Stimulated activated CD8-positive, alpha-beta memory T cell treated with anti-CD3 and anti-CD28 coated beads, Interleukin-7, amount 100 ng/mL, for 48 hours (primary cell): ENCODE measurements at regions not wholly inside any gene's neighbourhood (a gene's known extent, or its start where the extent isn't known, plus 50 kb on each side); places are given as distances from the start of the nearest gene placed in this dataset.

ENCODE experiments used
- DNase-seq, 2 donors: peaks; one replicate each; pipeline ENCODE4 v3.0.0-alpha.2; 2020; ENCODE audit warnings: low read depth in 1 of 2; ENCODE audit errors: extremely low read depth in 1 of 2

- no peak for DNase-seq
Measured at GRCh38 chr12:47561746-47562145, 144.1 kb downstream of the RPAP3 start.

DNA sequence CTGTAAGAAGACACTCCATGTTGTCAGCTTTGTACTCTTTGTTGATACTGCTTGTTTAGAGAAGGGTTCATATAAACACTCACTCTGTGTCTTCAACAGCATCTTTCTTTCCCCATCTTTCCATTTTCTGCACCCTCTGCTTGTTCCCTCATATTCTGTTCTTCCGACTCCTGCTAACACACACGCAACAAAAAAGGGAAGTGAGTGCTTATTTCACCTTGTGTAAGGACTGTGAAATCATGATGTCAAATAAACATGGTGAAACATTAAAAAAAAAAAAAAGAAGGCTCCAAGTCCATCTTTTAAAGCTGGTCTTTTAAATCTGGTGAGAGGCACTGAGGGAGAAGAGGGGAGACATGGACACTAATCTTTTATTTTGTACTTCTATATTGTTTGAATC lies 145.4 kb downstream of the RPAP3 start:
- DNase-seq: no peak

GRCh38 chr12:47558625-47559345 lies 147.0 kb downstream of the RPAP3 start:
- DNase-seq: no peak

DNA sequence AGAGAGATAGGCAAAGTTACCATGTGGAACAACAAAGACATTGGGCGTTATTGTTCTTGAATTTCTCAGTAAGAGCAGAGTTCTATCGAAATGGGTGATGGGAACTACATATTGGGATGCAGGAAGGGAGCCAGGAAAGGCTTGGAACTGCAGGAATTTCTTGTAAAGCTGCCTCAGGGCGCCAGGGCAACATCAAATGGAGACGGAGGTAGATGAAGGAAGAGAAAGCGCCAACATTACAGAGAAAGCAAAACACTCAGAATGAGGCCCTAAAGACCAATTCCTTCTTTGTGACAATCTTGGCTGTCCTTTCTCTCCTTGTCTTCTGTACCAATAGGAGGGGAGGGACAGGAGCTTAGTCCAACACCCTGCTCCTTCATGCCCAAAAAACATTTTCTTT lies 148.4 kb downstream of the RPAP3 start:
- no peak for DNase-seq

DNA sequence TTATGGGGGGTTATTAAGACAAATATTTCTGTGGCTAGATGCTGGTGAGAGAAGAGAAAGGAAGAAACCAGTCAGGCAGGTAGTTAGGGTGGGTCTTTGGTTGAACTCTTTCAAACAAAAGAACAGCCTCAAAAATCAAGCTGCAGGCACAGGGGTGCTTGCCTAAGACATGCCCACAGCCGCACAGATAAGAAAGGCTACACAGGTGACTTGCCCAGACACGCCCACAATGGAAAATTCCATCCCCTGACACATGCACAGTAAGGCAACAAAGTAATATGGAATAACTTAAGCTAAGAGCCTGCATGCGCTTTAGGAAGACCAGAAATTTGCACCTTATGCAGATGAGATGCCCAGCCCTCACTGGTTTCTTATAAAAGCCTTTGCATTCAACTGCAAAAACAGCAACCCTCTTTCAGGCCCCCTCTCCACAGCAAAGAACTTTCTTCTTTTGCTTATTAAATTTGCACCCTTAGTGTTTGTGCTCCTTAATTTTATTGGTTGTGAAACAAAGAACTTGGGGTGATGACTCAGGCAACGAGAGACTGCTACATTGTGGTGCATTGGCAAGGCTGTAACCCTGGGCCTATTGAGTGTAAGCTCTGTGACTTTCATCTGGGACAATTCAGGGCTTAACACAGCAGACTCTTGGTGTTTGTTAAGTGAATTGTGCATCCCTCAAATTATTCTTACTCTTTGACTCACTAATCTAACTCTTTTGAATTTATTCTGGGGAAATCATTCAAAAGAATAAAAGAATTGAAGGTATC lies 149.4 kb downstream of the RPAP3 start:
- DNase-seq: no peak

DNA sequence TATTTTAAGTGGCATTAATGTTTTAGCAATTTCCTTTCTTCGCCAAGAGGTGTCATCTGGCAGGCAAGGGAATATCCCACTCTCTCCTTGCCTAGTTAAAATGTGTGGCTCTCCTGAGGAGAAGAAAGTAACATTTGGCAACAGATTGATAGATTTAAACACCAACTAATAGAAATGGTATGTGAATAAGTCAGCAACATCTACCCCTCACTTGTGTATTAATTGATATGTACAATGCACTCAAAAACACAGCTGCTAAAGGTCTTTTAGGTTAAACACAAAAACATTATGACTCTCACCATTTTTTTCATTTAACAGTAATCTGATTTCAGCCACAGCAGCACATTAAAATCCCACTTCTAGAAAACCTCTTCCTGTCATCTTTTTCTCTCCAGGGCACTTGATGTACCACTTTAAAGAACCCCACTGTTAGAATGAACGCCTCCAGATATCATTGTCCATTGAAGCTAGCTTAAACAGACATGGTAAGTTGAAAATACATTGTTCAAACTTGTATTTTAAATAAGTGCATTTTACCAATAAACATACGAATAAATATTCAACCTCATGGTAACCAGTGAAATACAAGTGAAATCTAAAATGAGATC lies 151.7 kb downstream of the RPAP3 start:
- DNase-seq: no peak

DNA sequence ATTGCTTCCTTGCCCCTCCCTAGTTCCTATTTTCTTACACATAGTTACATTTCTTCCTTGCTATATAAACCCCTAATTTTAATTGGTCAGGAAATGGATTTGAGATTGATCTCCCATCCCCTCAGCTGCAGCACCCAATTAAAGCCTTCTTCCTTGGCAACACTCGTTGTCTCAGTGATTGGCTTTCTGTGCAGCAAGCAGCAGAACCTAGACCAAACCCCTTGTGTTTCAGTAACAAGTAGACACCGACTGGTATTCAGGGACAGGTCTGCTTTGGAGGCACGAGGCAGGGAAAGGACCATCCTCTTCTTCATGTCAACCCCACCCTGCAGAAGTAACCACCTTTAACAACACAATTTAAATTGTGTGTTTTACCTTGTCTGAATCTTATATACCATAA lies 152.6 kb downstream of the RPAP3 start:
- no peak for DNase-seq

- DNase-seq: no peak
Measured at GRCh38 chr12:47551426-47551851, 154.4 kb downstream of the RPAP3 start.

- no peak for DNase-seq
Measured at GRCh38 chr12:47549258-47549657, 156.6 kb downstream of the RPAP3 start.

DNA sequence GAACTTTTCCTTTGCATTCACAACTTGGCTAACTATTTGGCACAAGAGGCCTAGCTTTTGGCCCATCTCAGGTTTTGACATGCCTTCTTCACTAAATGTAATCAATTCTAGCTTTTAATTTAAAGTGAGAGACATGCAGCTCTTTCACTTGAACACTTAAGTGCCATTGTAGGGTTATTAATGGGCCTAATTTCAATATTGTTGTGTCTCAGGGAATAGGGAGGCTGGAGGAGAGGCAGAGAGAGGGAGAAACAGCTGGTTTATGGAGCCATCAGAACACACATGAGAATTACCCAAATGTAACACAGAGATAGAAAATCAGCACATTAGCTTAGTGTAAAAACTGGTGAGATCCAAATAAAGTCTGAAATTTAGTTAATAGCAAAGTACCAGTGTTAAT lies 157.4 kb downstream of the RPAP3 start:
- DNase-seq: no peak

- DNase-seq: no peak
Measured at GRCh38 chr12:47547077-47547476, 158.8 kb downstream of the RPAP3 start.

GRCh38 chr12:47545938-47546609 lies 159.8 kb downstream of the RPAP3 start:
- no peak for DNase-seq

DNA sequence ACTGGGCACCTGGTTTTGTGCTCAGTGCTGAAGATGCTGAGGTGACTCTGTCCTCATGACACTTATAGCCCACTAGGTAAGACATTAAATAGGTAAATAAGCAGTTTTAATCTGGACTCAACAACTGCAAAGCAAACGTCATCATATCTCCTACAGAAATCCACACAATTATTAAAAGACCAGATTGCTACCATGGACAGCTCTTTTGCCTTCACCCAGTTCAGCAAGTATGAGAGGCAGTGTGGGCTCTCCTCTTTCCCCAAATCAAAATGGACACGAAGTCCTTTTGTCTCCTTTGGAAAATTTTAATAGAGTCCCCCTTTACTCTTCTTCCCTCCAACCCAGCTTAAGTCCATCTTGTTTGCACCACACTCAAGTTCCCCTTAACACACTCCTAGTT lies 171.1 kb downstream of the RPAP3 start:
- no peak for DNase-seq

- DNase-seq: no peak
Measured at GRCh38 chr12:47530050-47530449, 175.8 kb downstream of the RPAP3 start.

GRCh38 chr12:47527816-47528215 lies 178.0 kb downstream of the RPAP3 start:
- no peak for DNase-seq

GRCh38 chr12:47520029-47520428 lies 185.8 kb downstream of the RPAP3 start:
- DNase-seq: no peak

DNA sequence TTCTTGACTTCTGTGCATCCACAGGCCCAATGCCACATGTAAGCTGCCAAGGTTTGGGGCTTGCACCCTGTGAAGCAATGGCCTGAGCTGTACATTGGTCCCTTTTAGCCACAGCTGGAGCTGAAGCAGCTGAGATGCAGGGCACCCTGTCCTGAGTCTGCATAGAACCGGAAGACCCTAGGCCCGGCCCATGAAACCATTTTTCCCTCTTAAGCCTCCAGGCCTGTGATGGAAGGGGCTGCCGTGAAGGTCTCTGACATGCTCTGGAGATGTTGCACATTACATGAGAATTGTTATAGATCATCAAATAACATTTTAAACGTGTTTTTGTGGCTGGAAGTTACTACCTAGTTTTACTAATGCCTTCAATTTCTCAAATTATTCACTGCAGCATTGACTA lies 188.7 kb downstream of the RPAP3 start:
- no peak for DNase-seq

DNA sequence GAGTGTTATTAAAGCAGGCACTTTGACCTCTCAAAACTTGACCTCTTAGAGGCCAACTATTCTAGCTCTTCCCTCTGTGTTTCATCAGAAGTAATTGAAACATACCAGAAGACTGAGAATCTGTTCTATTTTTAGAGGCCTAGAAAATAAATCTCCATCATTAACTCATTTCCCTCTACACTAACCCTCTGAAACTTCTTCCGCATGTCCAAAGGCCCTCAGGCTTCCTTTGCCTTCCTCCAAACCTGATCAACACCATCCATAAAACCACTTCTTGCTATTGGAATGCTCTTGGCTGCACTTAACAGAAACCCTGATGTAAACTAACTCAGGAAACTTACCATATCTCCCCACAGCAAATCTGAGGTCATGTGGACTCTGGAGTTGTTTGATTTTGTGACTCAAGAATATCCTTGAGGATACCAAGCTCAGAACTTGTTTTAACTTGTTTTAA lies 196.4 kb downstream of the RPAP3 start:
- DNase-seq: no peak

DNA sequence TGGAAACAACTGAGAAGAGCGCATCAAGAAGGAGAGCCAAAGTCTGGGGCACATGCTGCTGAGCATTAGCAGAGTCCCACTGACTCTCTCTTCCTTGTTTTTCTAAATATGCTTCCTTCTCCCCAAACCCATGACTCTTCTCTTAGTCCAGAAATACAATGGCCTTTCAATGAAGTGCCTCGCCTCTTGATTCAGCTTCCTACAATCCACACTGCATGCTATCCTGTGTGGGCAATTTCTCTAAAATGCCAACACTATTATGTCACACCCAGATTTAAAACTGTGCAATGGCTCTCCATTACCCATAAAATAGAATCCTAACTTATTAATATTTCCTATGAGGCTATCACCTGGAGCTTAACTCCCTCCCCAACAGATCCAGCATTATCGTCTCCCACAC lies 198.6 kb downstream of the RPAP3 start:
- no peak for DNase-seq

DNA sequence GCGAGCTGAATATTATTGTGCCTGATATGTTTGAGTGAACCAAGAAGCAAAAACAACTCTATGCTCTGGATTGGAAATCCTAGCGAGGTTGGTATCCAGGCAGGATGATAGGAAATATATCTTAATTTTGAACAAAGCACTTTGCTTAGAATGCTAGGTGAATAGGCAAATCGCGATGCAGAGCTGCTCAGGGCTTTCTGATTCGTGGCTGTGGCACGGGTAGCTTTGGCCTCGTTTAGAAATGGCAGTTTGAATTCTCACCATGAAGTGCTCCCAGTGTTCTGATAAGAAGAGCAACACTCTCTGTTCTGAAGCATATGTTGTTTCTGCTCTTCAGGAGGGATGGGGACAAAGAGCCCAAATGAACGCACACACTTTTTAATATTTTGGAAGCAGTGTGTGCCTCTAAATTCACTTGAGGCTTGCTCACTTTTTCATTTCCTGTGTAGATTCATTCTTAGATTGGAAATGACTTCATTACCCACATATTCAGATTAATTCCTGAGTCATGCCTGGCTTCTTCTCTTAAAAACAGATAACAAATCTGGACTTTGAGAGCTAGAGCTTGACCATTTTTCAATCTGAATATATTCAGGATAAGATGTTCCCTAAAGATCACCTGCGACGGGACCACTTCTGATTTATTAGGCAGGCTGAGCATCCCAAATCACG lies 200.9 kb downstream of the RPAP3 start:
- no peak for DNase-seq

DNA sequence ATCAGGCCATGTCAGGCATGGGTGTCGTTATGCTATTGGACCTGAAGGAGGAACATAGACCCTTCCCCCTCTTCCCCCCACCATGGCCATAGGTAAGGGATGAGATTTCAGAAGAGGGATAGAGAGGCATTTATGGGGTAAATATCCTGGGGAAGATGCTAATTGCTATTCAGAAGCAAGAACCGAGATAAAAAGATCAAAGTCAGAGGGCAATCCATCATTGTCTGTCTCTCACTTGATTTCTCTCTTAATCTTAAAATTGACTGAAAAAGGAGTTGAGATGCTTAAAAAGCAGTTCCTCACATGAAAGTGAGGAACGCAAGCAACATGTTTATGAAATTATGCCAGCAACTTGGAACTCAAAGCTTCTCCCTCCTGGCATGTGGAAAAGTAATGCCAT lies 212.0 kb downstream of the RPAP3 start:
- no peak for DNase-seq
